ENCODE measurements at regions not wholly inside any gene's neighbourhood (a gene's known extent, or its start where the extent isn't known, plus 50 kb on each side); places are given as distances from the start of the nearest gene placed in this dataset.
A peak's percentile ranks its signal among the peaks of the same experiment; 100 is the strongest.

DNA sequence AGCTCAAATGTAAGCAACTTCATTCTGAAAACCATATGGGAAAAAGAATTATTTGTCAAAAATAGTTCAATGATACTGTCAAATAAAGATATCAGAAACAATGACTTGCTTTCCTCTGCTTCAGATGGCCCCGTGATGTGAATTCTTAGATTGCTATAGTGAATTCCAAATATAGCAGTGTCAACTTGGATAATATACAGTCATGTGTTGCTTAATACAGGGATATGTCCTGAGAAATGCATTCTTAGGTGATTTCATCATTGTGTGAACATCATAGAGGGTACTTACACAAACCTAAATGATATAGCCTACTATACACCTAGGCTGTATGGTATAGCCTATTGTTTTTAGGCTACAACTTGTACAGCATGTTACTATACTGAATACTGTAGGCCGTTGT is 108.7 kb upstream of the MIS18BP1 start:
- DNase-seq (ENCODE audit: low read depth) = no peak
- TF ChIP-seq, protein P1, sequence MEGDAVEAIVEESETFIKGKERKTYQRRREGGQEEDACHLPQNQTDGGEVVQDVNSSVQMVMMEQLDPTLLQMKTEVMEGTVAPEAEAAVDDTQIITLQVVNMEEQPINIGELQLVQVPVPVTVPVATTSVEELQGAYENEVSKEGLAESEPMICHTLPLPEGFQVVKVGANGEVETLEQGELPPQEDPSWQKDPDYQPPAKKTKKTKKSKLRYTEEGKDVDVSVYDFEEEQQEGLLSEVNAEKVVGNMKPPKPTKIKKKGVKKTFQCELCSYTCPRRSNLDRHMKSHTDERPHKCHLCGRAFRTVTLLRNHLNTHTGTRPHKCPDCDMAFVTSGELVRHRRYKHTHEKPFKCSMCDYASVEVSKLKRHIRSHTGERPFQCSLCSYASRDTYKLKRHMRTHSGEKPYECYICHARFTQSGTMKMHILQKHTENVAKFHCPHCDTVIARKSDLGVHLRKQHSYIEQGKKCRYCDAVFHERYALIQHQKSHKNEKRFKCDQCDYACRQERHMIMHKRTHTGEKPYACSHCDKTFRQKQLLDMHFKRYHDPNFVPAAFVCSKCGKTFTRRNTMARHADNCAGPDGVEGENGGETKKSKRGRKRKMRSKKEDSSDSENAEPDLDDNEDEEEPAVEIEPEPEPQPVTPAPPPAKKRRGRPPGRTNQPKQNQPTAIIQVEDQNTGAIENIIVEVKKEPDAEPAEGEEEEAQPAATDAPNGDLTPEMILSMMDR (conservative IDR thresholded peaks at IDR 0.05; ENCODE audit: low read depth, low read length) = no peak
- no peak overlapping the region for H3K4me3 ChIP-seq (ENCODE audit: low read depth, low read length)

DNA sequence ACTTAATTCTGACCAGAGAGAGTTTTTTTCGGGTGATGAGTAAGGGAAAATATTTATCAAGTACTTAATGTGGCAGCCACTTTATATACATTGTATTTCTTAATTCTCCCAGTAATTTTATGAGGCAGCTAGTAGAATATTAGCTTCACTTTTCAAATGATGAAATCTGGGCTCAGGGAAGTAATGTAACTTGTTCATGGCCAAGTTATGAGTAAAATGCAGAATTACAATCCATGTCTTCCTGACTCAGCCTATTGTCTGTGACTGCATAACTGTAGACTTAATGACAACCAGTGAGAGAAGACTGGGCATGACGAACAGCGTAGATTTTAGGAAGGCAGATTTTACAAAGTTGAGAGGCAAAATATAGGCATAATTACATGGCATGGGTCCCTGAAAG is 106.7 kb upstream of the MIS18BP1 start:
- TF ChIP-seq, protein P1 (conservative IDR thresholded peaks at IDR 0.05; ENCODE audit: low read depth, low read length) = no peak
- peak; percentile 3 for DNase-seq (ENCODE audit: low read depth)
- no peak overlapping the region for H3K4me3 ChIP-seq (ENCODE audit: low read depth, low read length)

DNA sequence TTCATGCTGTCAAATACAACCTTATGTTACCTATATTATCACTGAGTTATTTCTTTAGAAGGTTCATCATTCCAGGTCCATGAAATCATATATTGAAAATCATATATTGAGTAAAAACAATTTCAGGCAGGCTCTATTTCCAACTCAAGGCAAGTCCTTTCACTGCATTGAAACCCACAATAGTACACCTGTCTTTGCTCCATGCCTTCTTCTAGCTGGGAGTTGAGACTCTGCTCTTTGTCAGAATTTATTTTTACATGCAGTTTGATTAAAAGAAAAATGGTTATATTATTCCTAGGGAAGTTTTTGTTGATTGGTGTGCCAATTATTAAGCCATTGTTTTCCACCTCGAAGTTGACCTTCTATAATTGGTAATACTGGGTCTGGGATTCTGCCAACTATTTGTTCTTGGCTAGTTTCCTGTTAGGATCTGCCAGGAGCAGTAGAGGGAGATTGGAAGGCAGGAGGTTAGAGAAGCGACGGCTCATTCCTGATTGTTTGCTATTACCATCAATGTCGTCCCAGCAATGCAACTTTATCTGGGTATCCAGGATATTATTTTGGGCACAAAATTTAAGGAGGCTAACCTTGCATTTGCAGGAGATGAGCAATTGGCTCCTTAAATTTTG is 79.5 kb upstream of the MIS18BP1 start:
- no peak for DNase-seq (ENCODE audit: low read depth)
- TF ChIP-seq, protein P1 (conservative IDR thresholded peaks at IDR 0.05; ENCODE audit: low read depth, low read length) = no peak
- no peak overlapping the region for H3K4me3 ChIP-seq (ENCODE audit: low read depth, low read length)

DNA sequence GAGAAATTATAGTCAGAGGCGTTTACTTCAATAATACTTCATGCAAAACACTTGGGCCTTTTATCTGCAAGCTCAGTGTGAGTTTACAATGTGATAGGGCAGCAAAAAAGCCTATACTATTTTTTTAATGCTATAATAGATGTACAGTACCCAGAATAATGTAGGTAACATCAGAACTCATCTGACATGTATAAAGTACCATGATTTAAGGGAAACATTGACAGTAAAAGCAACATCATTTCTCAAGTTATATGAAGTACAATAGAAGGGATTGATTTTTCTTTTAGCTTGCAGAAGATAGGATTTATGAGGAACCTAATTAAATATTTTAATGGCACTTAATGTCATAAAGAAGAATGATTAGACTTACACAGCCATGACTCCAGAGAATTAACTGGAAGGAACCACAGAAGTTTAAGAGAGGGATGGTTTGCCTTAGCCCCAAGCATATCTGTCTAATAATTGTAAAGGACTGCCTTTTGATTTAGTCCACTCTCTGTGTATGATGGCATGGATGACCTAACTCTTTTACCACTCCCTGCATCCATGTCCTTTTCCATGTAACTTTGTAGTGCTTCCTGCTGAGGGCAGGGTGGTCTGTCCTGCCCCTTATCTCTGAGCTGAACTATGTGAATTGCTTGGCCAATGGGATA is 55.9 kb upstream of the MIS18BP1 start:
- DNase-seq (ENCODE audit: low read depth) = no peak
- no peak overlapping the region for H3K4me3 ChIP-seq (ENCODE audit: low read depth, low read length)
- TF ChIP-seq, protein P1 (conservative IDR thresholded peaks at IDR 0.05; ENCODE audit: low read depth, low read length) = no peak

Measured in epithelial cell of proximal tubule (primary cell).